ENCODE measurements at regions not wholly inside any gene's neighbourhood (a gene's known extent, or its start where the extent isn't known, plus 50 kb on each side); places are given as distances from the start of the nearest gene placed in this dataset.
"Not testable (repeated sequence)": the region's sequence is repeated elsewhere in the genome, so short reads cannot be mapped to it uniquely, and the experiment has no call there.

DNA sequence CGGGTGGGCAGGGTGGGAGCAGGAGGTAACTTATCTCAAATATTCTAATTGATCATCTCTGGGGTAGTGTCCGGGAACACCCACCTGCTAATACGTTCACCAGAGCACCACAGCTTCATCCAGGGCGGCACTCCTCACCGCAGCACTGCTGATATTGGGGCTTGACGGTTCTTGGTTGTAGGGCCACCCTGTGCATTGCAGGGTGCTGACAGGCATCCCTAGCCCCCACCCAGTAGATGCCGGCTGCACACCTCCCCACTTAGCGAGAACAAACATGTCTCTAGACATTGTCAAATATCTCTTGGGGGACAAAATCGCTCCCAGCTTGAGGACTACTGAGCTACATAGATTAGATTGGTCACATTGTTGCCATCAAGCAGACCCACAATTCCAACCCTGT, 73.9 kb upstream of the WASF3 start:
- no peak for DNase-seq
- ATAC-seq = no peak

- ATAC-seq (no peak), DNase-seq (no peak)
Observed at GRCh38 chr13:26484196-26484595, 73.3 kb upstream of the WASF3 start.

GRCh38 chr13:26485288-26485687, 72.2 kb upstream of the WASF3 start:
- no peak for DNase-seq
- ATAC-seq = no peak

DNA sequence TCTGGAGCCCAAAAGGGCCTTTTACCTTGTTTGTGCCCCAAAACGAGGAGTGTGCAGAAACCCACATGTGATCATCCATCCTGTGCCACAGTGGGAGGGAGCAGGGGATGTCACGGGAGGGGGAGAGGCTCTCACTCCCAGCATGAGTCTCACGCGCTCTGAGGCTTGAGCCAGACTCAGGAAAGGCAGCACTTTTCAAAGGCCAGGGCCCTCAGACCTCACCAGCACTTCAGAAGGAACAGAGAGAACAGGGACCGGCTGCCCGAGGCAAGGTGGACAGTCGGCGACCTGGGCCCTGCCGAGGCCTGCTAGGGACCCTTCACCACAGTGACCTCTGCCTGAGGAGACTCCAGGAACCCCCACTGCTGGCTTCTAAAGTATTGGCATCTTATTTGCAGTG, 71.7 kb upstream of the WASF3 start:
- DNase-seq = no peak
- ATAC-seq = no peak

GRCh38 chr13:26486550-26486949, 70.9 kb upstream of the WASF3 start:
- DNase-seq (no peak), ATAC-seq (no peak)

- ATAC-seq (no peak), DNase-seq (no peak)
Observed at GRCh38 chr13:26487781-26488180, 69.7 kb upstream of the WASF3 start.

DNA sequence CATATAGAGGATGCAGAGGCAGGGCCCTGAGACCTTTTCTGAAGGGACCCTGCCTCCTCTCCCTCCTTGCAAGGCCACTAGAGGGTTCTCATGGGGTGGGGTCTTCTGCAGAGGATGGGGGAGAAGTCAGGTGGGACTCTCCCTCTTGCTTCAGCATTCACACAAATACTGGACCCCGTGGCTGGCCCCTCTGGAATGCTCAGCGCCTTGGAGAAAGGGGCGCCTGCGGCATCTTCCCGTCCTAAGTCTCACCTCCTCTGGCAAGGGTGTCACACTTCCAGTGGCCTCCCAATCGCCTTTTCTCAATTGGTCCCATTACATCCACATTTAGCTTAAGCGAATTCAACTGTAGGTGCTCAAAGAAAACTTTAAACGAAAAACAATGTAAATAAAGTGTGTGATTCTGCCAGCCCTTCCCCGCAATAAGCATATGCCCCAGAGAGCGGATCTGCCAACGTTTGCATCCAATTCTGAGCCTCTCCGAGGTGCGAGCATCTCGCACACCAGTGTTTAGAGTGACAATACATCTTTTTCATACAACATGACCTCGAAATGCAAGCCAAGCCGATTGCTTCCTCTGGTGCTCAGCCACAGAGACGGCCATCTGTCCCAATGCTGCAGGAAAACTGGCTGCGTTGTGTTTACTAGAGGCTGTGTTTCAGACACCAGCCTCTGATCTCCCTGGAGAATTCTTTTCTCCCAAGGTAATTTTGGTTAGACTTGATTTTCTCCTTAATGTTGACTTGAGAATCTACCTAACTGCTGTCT, 69.1 kb upstream of the WASF3 start:
- ATAC-seq (no peak), DNase-seq (no peak)

DNA sequence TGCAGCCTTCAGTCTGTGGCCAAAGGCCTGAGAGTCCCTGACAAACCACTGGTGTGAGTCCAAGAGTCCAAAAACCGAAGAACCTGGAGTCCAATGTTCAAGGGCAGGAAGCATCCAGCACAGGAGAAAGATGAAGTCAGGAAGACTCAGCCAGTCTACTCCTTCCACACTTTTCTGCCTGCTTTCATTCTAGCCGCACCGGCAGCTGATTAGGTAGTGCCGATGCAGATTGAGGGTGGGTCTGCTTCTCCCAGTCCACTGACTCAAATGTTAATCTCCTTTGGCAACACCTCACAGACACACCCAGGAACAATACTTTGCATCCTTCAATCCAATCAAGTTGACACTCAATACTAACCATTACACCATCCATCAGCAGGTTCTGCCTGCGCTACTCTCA, 65.2 kb upstream of the WASF3 start:
- not testable (repeated sequence) for DNase-seq, ATAC-seq

- DNase-seq = no peak
- ATAC-seq = no peak
Observed at GRCh38 chr13:26494571-26495195, 62.8 kb upstream of the WASF3 start.

DNA sequence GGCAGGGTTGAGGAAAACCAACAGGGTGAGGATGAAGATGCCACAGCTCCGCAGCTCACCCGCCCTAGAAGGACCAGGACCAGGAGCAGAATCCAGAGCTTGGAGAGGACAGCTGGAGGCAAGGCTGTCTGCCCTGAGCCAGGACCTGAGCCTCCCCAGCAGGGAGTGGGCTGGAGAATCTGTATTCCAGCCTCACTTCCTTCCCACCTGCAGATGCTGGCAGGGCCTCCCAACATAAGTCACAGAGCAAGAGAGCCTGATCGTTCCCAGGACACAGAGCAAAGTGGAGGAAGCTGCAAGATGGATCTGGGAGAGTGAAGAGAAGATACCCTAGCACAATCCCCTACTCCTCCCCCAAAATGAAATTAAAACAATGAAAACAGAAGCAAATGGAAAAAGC, 61.7 kb upstream of the WASF3 start:
- no peak for DNase-seq
- no peak for ATAC-seq

DNA sequence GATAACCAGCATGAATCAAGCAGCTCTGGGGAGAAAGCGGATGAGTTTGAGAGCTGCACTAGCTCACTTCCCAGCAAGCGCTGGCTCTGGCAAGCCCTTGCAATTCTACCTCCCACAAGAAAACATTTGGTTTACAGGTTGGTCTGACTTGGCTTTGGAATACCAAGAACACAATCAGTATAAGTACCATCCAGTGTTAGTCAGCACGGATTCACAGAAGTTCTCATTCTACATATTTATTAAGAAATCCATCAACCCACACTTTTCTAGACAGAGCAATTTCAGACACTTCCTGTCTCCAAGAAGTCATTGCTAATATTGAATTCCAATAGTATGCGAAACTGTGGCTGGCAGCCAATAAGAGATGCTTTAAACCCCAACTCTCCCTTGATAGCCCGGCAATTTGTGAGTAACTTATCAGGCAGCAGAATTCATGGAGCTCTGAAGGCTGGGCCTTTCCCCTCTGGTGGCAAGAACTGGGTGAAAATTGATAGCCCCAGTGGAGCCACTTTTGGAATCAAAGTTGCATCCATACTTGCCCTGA, 59.4 kb upstream of the WASF3 start:
- DNase-seq (no peak), ATAC-seq (no peak)

GRCh38 chr13:26498656-26499601, 58.6 kb upstream of the WASF3 start:
- no peak for ATAC-seq
- no peak for DNase-seq

DNA sequence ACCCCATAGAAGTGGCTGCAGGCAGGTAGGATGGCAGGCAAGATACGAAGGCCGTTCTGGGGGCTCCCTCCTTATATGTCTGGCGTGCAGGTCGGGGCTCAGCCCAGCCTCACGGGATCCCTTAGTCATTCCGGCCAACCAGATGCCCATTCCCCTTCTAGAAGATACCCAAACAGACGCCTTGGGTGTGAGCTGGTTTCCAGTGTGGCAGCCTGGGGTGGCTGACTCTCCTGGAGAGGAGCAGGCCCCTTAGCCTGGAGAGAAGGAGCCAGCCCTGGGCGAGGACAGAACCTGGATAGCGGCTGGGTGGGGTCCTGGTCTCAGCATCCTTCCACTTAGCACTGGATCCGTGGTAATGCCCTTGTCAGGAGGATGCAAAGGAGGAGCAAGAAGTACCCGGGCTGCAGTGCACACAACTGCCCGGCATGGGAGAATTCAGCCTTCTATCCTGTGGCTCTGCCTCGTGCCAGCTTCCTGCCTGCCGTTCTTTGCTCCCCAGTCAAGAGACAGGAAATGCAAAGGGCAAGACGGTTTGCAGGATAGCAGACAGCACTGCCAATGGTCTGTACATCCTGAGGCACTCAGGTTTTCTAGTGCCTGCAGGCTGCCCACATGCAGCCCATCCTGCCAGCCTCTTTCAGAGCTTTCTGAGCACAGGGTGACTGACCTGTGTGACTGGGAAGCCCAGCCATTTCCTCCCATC, 56.7 kb upstream of the WASF3 start:
- DNase-seq (no peak), ATAC-seq (no peak)

- DNase-seq (no peak), ATAC-seq (no peak)
Observed at GRCh38 chr13:26501641-26502040, 55.8 kb upstream of the WASF3 start.

GRCh38 chr13:26502826-26503225, 54.7 kb upstream of the WASF3 start:
- peak; percentile 87 for ATAC-seq

DNA sequence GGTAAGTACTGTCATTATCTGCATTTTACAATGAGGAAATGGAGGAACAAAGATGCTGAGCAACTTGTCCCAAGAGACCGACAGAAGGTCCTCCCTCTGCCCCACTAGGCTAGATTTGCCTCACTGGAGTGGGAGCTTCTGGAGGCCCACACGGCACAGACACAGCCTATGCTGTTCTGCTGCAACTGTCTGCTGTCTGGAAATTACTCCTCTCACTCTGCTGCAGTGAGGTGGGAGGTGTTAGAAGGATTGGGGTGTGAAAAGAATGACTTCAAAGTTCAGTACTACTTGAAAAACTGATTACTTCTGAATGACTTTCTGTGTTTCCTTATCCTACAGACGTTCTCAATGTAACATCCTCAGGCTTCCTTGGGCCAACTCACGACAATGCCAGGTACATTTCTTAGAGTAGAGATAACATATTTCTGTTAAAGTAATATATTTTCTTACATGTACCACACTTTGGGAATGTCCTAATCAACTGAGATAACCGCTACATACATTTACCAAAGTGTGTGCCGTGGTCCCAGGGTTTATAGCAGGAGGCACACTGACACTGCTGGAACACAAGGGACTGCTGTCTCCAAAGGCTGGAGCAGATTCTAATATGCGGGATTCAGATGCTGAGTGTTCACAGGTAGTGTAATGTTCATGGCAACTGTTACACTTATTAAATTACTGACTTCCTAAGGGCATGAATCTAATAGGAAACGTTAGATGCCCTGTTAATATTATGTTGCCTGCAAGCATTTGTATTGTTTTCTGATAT, 53.5 kb upstream of the WASF3 start:
- no peak for DNase-seq
- ATAC-seq = peak; percentile 21

More at GRCh38 chr13:26502826-26503225, 54.7 kb upstream of the WASF3 start:
- DNase-seq = peak; percentile 29

All from stimulated activated naive CD8-positive, alpha-beta T cell treated with anti-CD3 and anti-CD28 coated beads, Interleukin-15, Interleukin-2, amounts not matched to agents 100 U/mL and 50 U/mL, for 24 hours (primary cell).